HG03097 (cell line): ENCODE measurements at regions not wholly inside any gene's neighbourhood (a gene's known extent, or its start where the extent isn't known, plus 50 kb on each side); places are given as distances from the start of the nearest gene placed in this dataset.

Experiments
- ATAC-seq: cut with Tn5 transposase; IDR thresholded peaks from one replicate; pipeline ENCODE4 v1.9.1; 2021; ENCODE audit not compliant: unreplicated experiment, low FRiP score

GRCh38 chr5:119789406-119790117, 160.2 kb downstream of the FAM170A start:
- ATAC-seq: no peak

- no peak for ATAC-seq
Observed at GRCh38 chr5:119792161-119792799, 162.9 kb downstream of the FAM170A start.

GRCh38 chr5:119795768-119796167, 166.4 kb downstream of the FAM170A start:
- ATAC-seq: no peak

- ATAC-seq: no peak
Observed at GRCh38 chr5:119801570-119801969, 172.2 kb downstream of the FAM170A start.

GRCh38 chr5:119808024-119808423, 178.7 kb downstream of the FAM170A start:
- ATAC-seq: no peak

- ATAC-seq: no peak
Observed at GRCh38 chr5:119808474-119808873, 179.1 kb downstream of the FAM170A start.

- ATAC-seq: no peak
Observed at GRCh38 chr5:119810217-119810616, 180.9 kb downstream of the FAM170A start.

GRCh38 chr5:119811458-119811857, 182.1 kb downstream of the FAM170A start:
- ATAC-seq: no peak

- ATAC-seq: no peak
Observed at GRCh38 chr5:119814655-119815054, 185.3 kb downstream of the FAM170A start.

GRCh38 chr5:119816055-119816454, 186.7 kb downstream of the FAM170A start:
- ATAC-seq: no peak

- ATAC-seq: no peak
Observed at GRCh38 chr5:119820016-119820415, 190.7 kb downstream of the FAM170A start.

GRCh38 chr5:119820608-119821007, 191.2 kb downstream of the FAM170A start:
- no peak for ATAC-seq

GRCh38 chr5:119828541-119828940, 199.2 kb downstream of the FAM170A start:
- no peak for ATAC-seq

GRCh38 chr5:119829341-119829740, 200.0 kb downstream of the FAM170A start:
- ATAC-seq: no peak

- ATAC-seq: no peak
Observed at GRCh38 chr5:119833176-119833575, 203.8 kb downstream of the FAM170A start.

GRCh38 chr5:119840175-119840574, 210.8 kb downstream of the FAM170A start:
- no peak for ATAC-seq

GRCh38 chr5:119852140-119852539, 222.8 kb downstream of the FAM170A start:
- ATAC-seq: no peak

GRCh38 chr5:119860463-119860862, 231.1 kb downstream of the FAM170A start:
- ATAC-seq: no peak

GRCh38 chr5:119862619-119863018, 233.3 kb downstream of the FAM170A start:
- no peak for ATAC-seq

GRCh38 chr5:119864286-119864685, 234.9 kb downstream of the FAM170A start:
- no peak for ATAC-seq

GRCh38 chr5:119873611-119874010, 244.3 kb downstream of the FAM170A start:
- ATAC-seq: no peak

GRCh38 chr5:119876522-119876921, 247.2 kb downstream of the FAM170A start:
- ATAC-seq: no peak
